ENCODE measurements at regions not wholly inside any gene's neighbourhood (a gene's known extent, or its start where the extent isn't known, plus 50 kb on each side); places are given as distances from the start of the nearest gene placed in this dataset.
"Not testable (repeated sequence)": the region's sequence is repeated elsewhere in the genome, so short reads cannot be mapped to it uniquely, and the experiment has no call there.

- Histone ChIP-seq H3K4me2 (ENCODE audit: low read length) (no peak overlapping the region), H2AFZ (ENCODE audit: low read depth, low read length) (no peak overlapping the region), H3K4me3 (ENCODE audit: insufficient read depth, low read depth, low read length) (no peak overlapping the region), H3K4me1 (ENCODE audit: insufficient read depth, low read length) (no peaks in the 10 kb centered on the region), H3K79me2 (ENCODE audit: insufficient read depth, low read length) (no peaks in the 10 kb centered on the region), H3K27me3 (ENCODE audit: insufficient read depth, low read length) (no peaks in the 10 kb centered on the region), H3K36me3 (ENCODE audit: insufficient read depth, low read length) (no peaks in the 10 kb centered on the region), H3K9me3 (ENCODE audit: insufficient read depth, low read depth, low read length) (no peaks in the 10 kb centered on the region), H3K27ac (ENCODE audit: low read depth, low read length) (no peak overlapping the region), H4K20me1 (ENCODE audit: insufficient read depth, low read length) (no peaks in the 10 kb centered on the region), H3K9ac (ENCODE audit: low read length) (no peak overlapping the region)
- Mint-ChIP-seq H3K27ac (ENCODE audit: unreplicated experiment) (no peak overlapping the region), H3K27me3 (ENCODE audit: low read depth, unreplicated experiment) (no peaks in the 10 kb centered on the region), H3K4me1 (ENCODE audit: low read depth, unreplicated experiment) (no peaks in the 10 kb centered on the region), H3K4me3 (ENCODE audit: unreplicated experiment) (no peak overlapping the region), H3K36me3 (ENCODE audit: low read depth, unreplicated experiment) (no peaks in the 10 kb centered on the region), H3K9me3 (ENCODE audit: unreplicated experiment) (no peaks in the 10 kb centered on the region)
- TF ChIP-seq EZH2 (IDR thresholded peaks at IDR 0.05; ENCODE audit: insufficient read depth, low read length) (no peak), CTCF (IDR thresholded peaks at IDR 0.05; ENCODE audit: insufficient read depth, low read depth, low read length) (no peak)
- FAIRE-seq (no peak), DNase-seq (ENCODE audit: low read depth) (no peak)
Observed at GRCh38 chr7:119647286-119647685, 625.7 kb upstream of the KCND2 start.

- H3K9ac ChIP-seq (ENCODE audit: low read length); H3K79me2 ChIP-seq (ENCODE audit: insufficient read depth, low read length); H3K4me3 ChIP-seq (ENCODE audit: insufficient read depth, low read depth, low read length); DNase-seq (ENCODE audit: low read depth); H3K27ac Mint-ChIP-seq (ENCODE audit: unreplicated experiment); H3K4me1 ChIP-seq (ENCODE audit: insufficient read depth, low read length); H3K4me2 ChIP-seq (ENCODE audit: low read length); H3K9me3 ChIP-seq (ENCODE audit: insufficient read depth, low read depth, low read length); H3K27me3 Mint-ChIP-seq (ENCODE audit: low read depth, unreplicated experiment); H3K4me1 Mint-ChIP-seq (ENCODE audit: low read depth, unreplicated experiment); H3K36me3 Mint-ChIP-seq (ENCODE audit: low read depth, unreplicated experiment); H3K27me3 ChIP-seq (ENCODE audit: insufficient read depth, low read length); H3K4me3 Mint-ChIP-seq (ENCODE audit: unreplicated experiment); H3K27ac ChIP-seq (ENCODE audit: low read depth, low read length); H4K20me1 ChIP-seq (ENCODE audit: insufficient read depth, low read length); H3K9me3 Mint-ChIP-seq (ENCODE audit: unreplicated experiment); FAIRE-seq; H3K36me3 ChIP-seq (ENCODE audit: insufficient read depth, low read length); H2AFZ ChIP-seq (ENCODE audit: low read depth, low read length): not testable (repeated sequence)
Observed at GRCh38 chr7:119648752-119649151, 624.2 kb upstream of the KCND2 start.

- TF ChIP-seq EZH2 (IDR thresholded peaks at IDR 0.05; ENCODE audit: insufficient read depth, low read length) (no peak), CTCF (IDR thresholded peaks at IDR 0.05; ENCODE audit: insufficient read depth, low read depth, low read length) (no peak)
- Mint-ChIP-seq H3K9me3 (ENCODE audit: unreplicated experiment) (no peaks in the 10 kb centered on the region), H3K4me3 (ENCODE audit: unreplicated experiment) (no peak overlapping the region), H3K4me1 (ENCODE audit: low read depth, unreplicated experiment) (peaks cover 5% of the 10 kb centered on the region), H3K27me3 (ENCODE audit: low read depth, unreplicated experiment) (no peaks in the 10 kb centered on the region), H3K27ac (ENCODE audit: unreplicated experiment) (no peak overlapping the region), H3K36me3 (ENCODE audit: low read depth, unreplicated experiment) (no peaks in the 10 kb centered on the region)
- Histone ChIP-seq H3K27ac (ENCODE audit: low read depth, low read length) (no peak overlapping the region), H3K9ac (ENCODE audit: low read length) (no peak overlapping the region), H3K36me3 (ENCODE audit: insufficient read depth, low read length) (no peaks in the 10 kb centered on the region), H3K79me2 (ENCODE audit: insufficient read depth, low read length) (no peaks in the 10 kb centered on the region), H3K4me1 (ENCODE audit: insufficient read depth, low read length) (no peaks in the 10 kb centered on the region), H3K9me3 (ENCODE audit: insufficient read depth, low read depth, low read length) (no peaks in the 10 kb centered on the region), H3K4me2 (ENCODE audit: low read length) (no peak overlapping the region), H3K27me3 (ENCODE audit: insufficient read depth, low read length) (no peaks in the 10 kb centered on the region), H3K4me3 (ENCODE audit: insufficient read depth, low read depth, low read length) (no peak overlapping the region), H4K20me1 (ENCODE audit: insufficient read depth, low read length) (no peaks in the 10 kb centered on the region), H2AFZ (ENCODE audit: low read depth, low read length) (no peak overlapping the region)
- DNase-seq (ENCODE audit: low read depth) (no peak), FAIRE-seq (no peak)
Observed at GRCh38 chr7:119660080-119660479, 612.9 kb upstream of the KCND2 start.

All from astrocyte (in vitro differentiated cells and primary cell).